DLD1 (cell line): ENCODE measurements at regions not wholly inside any gene's neighbourhood (a gene's known extent, or its start where the extent isn't known, plus 50 kb on each side); places are given as distances from the start of the nearest gene placed in this dataset.
"Not testable (repeated sequence)": the region's sequence is repeated elsewhere in the genome, so short reads cannot be mapped to it uniquely, and the experiment has no call there.

Experiments used
- in situ Hi-C: cut with HindIII; loops from 2 replicates; pipeline ENCODE4 v1.10.0; 2017; ENCODE audit warnings: low sequenced_read_pairs

DNA sequence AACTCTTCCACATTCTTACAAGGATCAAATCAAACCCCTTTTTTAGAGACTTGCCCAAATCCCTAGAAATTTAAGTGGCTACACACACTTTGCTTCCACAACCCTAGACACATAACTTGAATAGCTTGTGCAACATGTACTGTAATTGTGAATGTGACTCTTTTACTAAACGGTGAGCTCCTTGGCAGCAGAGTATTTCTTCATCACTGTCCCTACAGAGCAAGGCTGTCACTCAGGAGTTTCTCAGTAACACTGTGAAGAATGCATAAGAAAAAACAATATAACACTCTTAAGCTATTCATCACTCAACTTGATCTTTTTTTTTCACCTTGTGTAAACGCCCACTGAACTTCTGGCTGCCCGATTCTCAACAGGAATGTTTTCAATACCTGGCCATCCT lies 53.8 kb upstream of the ADAMTS18 start:
- in situ Hi-C loops, result no loop called here

- in situ Hi-C loops, result no loop called here
These were observed 56.3 kb upstream of the ADAMTS18 start for GRCh38 chr16:77491091-77491490.

GRCh38 chr16:77496934-77497333 lies 62.1 kb upstream of the ADAMTS18 start:
- in situ Hi-C loops, result no loop called here

DNA sequence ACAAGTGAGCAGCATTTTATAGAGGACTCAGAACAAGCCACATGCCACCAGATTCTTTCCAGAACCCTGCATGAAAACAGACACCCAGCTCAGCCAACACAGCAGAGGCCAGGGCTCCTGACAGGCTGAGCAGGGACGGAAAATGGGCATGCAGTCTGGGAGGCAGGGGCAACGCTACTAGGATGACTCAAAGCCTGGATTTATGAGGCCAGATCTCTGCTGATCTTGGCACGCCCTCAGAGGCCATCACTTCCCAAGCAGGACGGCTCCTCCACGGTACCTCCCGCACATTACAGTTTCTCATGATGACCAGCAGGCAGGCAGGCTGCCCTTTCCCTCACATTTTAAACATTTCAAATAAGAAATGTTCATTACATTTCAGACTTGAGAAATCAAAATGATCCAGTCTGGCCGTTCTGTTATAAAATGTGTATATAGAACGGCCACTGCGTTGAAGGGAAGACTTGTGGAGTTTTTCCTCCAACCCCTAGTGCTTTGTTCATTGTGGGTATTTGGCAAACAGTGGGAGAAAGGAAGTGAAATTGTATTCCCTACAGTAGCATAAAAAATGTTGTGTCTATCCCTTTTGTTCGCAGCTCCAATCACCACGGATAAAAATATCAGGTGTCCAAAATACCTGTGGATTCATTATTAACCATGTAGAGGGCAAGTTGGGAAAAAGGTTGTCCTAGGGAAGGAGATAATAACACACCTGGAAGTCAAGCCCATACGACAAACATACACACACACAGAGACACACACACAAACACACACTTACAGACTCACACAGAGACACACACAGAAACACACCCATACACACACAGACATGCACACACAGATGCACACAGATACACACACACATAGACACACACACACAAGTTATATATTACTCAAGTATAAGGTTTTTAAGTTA lies 64.8 kb upstream of the ADAMTS18 start:
- in situ Hi-C loops, result no loop called here

DNA sequence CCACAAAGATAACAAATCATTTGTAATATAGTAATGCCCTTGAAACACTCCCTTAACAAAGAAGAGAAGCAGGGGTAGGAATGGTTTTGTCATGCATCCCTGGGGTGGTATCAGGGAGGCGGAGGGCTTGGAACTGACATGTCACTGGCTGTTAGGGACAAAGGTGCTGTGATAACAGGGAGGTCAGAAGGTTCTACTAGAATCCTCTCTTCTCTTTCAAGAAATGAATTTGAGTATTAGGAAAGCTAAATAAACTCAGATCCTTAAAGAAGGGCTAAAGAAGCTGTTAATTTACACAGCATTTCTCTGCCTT lies 65.4 kb upstream of the ADAMTS18 start:
- in situ Hi-C loops, result no loop called here

DNA sequence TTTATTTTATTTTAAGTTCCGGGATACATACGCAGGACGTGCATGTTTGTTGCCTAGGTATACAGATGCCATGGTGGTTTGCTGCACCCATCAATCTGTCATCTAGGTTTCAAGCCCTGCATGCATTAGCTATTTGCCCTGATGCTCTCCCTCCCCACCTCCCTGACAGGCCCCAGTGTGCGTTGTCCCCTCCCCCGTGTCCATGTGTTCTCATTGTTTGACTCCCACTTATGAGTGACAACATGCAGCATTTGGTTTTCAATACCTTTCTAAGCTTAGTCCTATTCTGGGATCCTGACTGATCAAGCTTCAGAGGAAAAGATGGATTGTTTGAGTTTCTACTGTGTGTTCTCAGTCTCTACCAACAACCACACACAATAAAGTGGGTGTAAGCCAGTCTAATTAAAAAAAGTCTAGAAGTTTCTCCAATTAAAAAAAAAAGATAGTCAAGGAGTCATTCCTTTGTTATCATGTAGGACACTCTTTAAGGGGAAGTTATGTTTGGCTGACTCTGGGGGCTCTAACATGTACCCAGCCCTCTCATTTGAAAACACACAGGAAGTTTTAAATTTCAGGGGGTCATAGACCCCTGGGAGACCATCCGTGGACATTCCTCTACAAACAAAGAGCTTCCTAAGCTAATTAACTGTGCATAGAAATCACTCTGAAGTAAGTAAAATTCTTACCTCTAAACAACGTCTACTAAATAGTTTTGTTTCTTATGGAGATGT lies 66.3 kb upstream of the ADAMTS18 start:
- in situ Hi-C loops, result no loop called here

DNA sequence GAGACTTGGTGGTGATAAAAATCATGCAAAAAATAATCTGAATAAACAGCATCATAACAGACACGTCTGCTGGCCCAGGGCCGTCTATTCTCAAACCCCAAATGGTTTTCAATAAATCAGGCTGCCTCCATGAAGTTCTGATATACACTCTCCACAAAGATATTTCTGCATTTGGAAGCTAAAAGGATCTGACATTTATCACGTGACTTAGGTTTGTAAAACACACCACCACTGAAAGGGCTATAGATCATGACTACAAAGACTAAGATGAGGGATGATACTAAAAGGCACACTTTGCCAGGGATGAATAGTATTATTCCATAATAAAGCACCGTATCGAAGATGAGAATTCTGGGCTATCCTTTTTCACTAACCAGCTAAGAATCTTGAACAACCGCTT lies 67.6 kb upstream of the ADAMTS18 start:
- in situ Hi-C loops, result no loop called here

DNA sequence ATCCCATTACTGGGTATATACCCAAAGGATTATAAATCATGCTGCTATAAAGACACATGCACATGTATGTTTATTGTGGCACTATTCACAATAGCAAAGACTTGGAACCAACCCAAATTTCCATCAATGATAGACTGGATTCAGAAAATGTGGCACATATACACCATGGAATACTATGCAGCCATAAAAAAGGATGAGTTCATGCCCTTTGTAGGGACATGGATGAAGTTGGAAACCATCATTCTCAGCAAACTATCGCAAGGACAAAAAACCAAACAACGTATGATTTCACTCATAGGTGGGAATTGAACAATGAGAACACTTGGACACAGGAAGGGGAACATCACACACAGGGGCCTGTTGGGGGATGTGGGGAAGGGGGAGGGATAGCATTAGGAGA lies 71.7 kb upstream of the ADAMTS18 start:
- in situ Hi-C loops, result not testable (repeated sequence)

GRCh38 chr16:77509051-77509450 lies 74.2 kb upstream of the ADAMTS18 start:
- in situ Hi-C loops, result no loop called here

GRCh38 chr16:77509796-77510195 lies 75.0 kb upstream of the ADAMTS18 start:
- in situ Hi-C loops, result no loop called here

- in situ Hi-C loops, result no loop called here
These were observed 76.2 kb upstream of the ADAMTS18 start for GRCh38 chr16:77511053-77511452.

- in situ Hi-C loops, result no loop called here
These were observed 79.8 kb upstream of the ADAMTS18 start for GRCh38 chr16:77514500-77515220.

DNA sequence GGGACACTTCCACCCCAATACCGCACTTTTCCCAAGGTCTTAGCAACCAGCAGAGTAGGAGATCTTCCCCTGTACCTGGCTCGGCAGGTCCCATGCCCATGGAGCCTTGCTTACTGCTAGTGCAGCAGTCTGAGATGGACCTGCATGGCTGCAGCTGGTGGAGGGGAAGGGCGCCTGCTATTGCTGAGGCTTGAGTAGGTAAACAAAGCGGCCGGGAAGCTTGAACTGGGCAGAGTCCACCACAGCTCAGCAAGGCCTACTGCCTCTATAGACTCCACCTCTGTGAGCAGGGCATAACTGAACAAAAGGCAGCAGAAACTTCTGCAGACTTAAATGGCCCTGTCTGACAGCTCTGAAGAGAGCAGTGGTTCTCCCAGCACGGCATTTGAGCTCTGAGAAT lies 90.4 kb upstream of the ADAMTS18 start:
- in situ Hi-C loops, result loop anchor here (25.0 kb wide), 1 partner anchor 288 kb away; no protein-coding TSS in a partner anchor

GRCh38 chr16:77531752-77532151 lies 96.9 kb upstream of the ADAMTS18 start:
- in situ Hi-C loops, result loop anchor here (25.0 kb wide), 1 partner anchor 294 kb away; no protein-coding TSS in a partner anchor

- in situ Hi-C loops, result loop anchor here (25.0 kb wide), 1 partner anchor 300 kb away; no protein-coding TSS in a partner anchor
These were observed 102.0 kb upstream of the ADAMTS18 start for GRCh38 chr16:77536809-77537208.

- in situ Hi-C loops, result loop anchor here (25.0 kb wide), 1 partner anchor 302 kb away; no protein-coding TSS in a partner anchor
These were observed 104.7 kb upstream of the ADAMTS18 start for GRCh38 chr16:77539421-77540034.

DNA sequence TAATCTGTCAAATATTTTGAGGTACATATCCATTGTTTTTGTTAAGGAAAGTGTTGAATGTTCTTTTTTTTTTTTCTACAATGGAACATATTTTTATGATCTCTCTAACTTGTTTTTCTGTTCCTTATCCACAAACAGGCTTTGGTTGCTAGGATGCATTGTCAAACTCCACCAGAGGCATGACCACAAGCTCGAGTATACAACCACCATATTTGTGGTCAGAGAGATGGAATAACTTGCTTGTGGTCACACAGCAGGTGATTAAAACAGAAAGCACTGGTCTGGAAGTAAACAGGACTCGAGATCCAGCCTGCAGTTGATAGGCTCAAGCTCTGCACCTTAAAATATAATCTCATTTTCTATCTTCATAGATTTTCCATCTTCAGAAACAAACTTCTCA lies 105.8 kb upstream of the ADAMTS18 start:
- in situ Hi-C loops, result loop anchor here (25.0 kb wide), 1 partner anchor 303 kb away; no protein-coding TSS in a partner anchor

- in situ Hi-C loops, result loop anchor here (25.0 kb wide), 1 partner anchor 304 kb away; no protein-coding TSS in a partner anchor
These were observed 106.3 kb upstream of the ADAMTS18 start for GRCh38 chr16:77541165-77541564.

- in situ Hi-C loops, result loop anchor here (25.0 kb wide), 1 partner anchor 311 kb away; no protein-coding TSS in a partner anchor
These were observed 113.3 kb upstream of the ADAMTS18 start for GRCh38 chr16:77548151-77548550.

GRCh38 chr16:77548766-77549165 lies 113.9 kb upstream of the ADAMTS18 start:
- in situ Hi-C loops, result loop anchor here (25.0 kb wide), 1 partner anchor 311 kb away; no protein-coding TSS in a partner anchor
